Pancreas (tissue), 10 donors: ENCODE measurements at regions not wholly inside any gene's neighbourhood (a gene's known extent, or its start where the extent isn't known, plus 50 kb on each side); places are given as distances from the start of the nearest gene placed in this dataset.

Experiments used
- ATAC-seq, 4 donors: fragments of 200-7000 bp; cut with Tn5 transposase; one replicate each; pipeline versions ENCODE4 v1.8.0 to v1.9.1; 2020; ENCODE audit warnings: mild to moderate bottlenecking in 4 of 4, moderate library complexity in 4 of 4
- DNase-seq, 6 donors: peaks; one replicate each; pipeline ENCODE4 v3.0.0-alpha.2; 2020
- FAIRE-seq: peaks from 2 replicates; lab custom pipeline; 2012; peaks lifted over from hg19 to GRCh38; lab: Jason Lieb, UNC
- H3K27ac ChIP-seq, 4 donors: fragments of 200-600 bp; sonication (generic); 1 replicate in 3 of 4; 2 replicates in 1 of 4; pipeline versions ENCODE4 v1.5.0 to v1.8.0; 2020
- H3K27me3 ChIP-seq, 4 donors: fragments of 200-600 bp; one replicate each; pipeline ENCODE4 v1.8.0; 2021
- H3K36me3 ChIP-seq, 3 donors: fragments of 200-600 bp; sonication (generic) in 1 of 3; one replicate each; pipeline versions ENCODE4 v1.5.0 to v1.8.0; 2020 to 2021
- H3K4me1 ChIP-seq, 3 donors: fragments of 200-600 bp; one replicate each; pipeline ENCODE4 v1.8.0; 2021
- H3K4me3 ChIP-seq, 4 donors: fragments of 200-600 bp; sonication (generic) in 2 of 4; one replicate each; pipeline versions ENCODE4 v1.5.0 to v1.8.0; 2020 to 2021
- H3K9me3 ChIP-seq, 4 donors: fragments of 200-600 bp; one replicate each; pipeline ENCODE4 v1.8.0; 2021
- CTCF ChIP-seq, 4 donors: fragments of 200-600 bp; sonication (generic) in 3 of 4; IDR thresholded peaks; one replicate each; pipeline versions ENCODE4 v1.5.0 to v1.8.0; 2021; ENCODE audit warnings: antibody characterized with exemption in 4 of 4
- WGBS, 2 donors: extraction: QIAGEN DNeasy Blood & Tissue Kit; methylation state at CpG; one replicate each; pipeline ENCODE4 v1.1.7; 2013; 5-methylcytosine and 5-hydroxymethylcytosine counted together
- intact Hi-C, 3 donors: fragments of 100-400 bp; cut with DNase I; formaldehyde crosslinking; loops; one replicate each; pipeline versions ENCODE4 v1.11.1 to v1.14.2; 2022
- donor health status: healthy with polysubstance abuse.
- donor health status: DM: no; HTN: no; CAD: no; lungs with moderate emphysema.
- donor health status: DM: no; HTN: no; CAD: no.
- donor health status: control.
- donor health status: control.
- donor health status: Bipolar disorder and iron deficiency.
- donor health status: DM: yes; HTN: yes; CAD: no.
- donor health status: DM: no; HTN: no; CAD: no.
- donor health status: DM: no; HTN: no; CAD: no.
- donor health status: DM: yes; HTN: yes; CAD: no.

- Histone ChIP-seq H3K36me3 (no peaks in the 10 kb centered on the region), H3K27me3 (no peaks in the 10 kb centered on the region), H3K27ac (no peak overlapping the region), H3K4me3 (no peak overlapping the region), H3K9me3 (no peaks in the 10 kb centered on the region), H3K4me1 (peaks cover 0 to 5% (median 0%) of the 10 kb centered on the region in 3 donors)
- intact Hi-C loops, result no loop called here
- no peak for FAIRE-seq
- ATAC-seq, result peak in 2 of 4 donors; percentile 49 to 50
- no peak for TF ChIP-seq CTCF (IDR thresholded peaks at IDR 0.05)
- DNase-seq, result no peak
- WGBS, 2 donors, result 59 to 69% methylated on average over 3 of the region's 3 CpGs
Observed at GRCh38 chr2:62406573-62407043, 99.4 kb downstream of the TMEM17 start.

- H3K9me3 ChIP-seq, result no peaks in the 10 kb centered on the region
- FAIRE-seq (no peak), DNase-seq (no peak), ATAC-seq (peak in 1 of 4 donors; percentile 35)
- H3K4me1 ChIP-seq, result no peaks in the 10 kb centered on the region
- H3K4me3 ChIP-seq, result no peak overlapping the region
- no peak for TF ChIP-seq CTCF (IDR thresholded peaks at IDR 0.05)
- H3K27me3 ChIP-seq, result no peaks in the 10 kb centered on the region
- WGBS, 2 donors, result 69 to 80% methylated on average over 5 of the region's 5 CpGs
- H3K27ac ChIP-seq, result no peak overlapping the region
- intact Hi-C loops, result no loop called here
- no peaks in the 10 kb centered on the region for H3K36me3 ChIP-seq
Observed at GRCh38 chr2:62404913-62405312, 101.1 kb downstream of the TMEM17 start.

GRCh38 chr2:62402156-62402555 is 103.8 kb downstream of the TMEM17 start:
- Histone ChIP-seq H3K4me1 (no peaks in the 10 kb centered on the region), H3K9me3 (no peaks in the 10 kb centered on the region), H3K36me3 (no peaks in the 10 kb centered on the region), H3K27ac (no peak overlapping the region), H3K4me3 (no peak overlapping the region), H3K27me3 (no peaks in the 10 kb centered on the region)
- TF ChIP-seq CTCF (IDR thresholded peaks at IDR 0.05), result no peak
- DNase-seq, result no peak
- no peak for FAIRE-seq
- intact Hi-C loops, result no loop called here
- ATAC-seq, result no peak
- 87 to 97% methylated on average over 3 of the region's 3 CpGs for WGBS, 2 donors

- TF ChIP-seq CTCF (IDR thresholded peaks at IDR 0.05), result no peak
- no peak overlapping the region for H3K27ac ChIP-seq
- DNase-seq (no peak), FAIRE-seq (no peak), ATAC-seq (no peak)
- no peaks in the 10 kb centered on the region for H3K36me3 ChIP-seq
- no peaks in the 10 kb centered on the region for H3K4me1 ChIP-seq
- WGBS, 2 donors, result 72 to 75% methylated on average over 3 of the region's 3 CpGs
- no peaks in the 10 kb centered on the region for H3K9me3 ChIP-seq
- H3K27me3 ChIP-seq, result no peaks in the 10 kb centered on the region
- no peak overlapping the region for H3K4me3 ChIP-seq
- intact Hi-C loops, result no loop called here
Observed at GRCh38 chr2:62398356-62398755, 107.6 kb downstream of the TMEM17 start.

- H3K9me3 ChIP-seq, result no peaks in the 10 kb centered on the region
- 67 to 82% methylated on average over 2 of the region's 2 CpGs for WGBS, 2 donors
- H3K27ac ChIP-seq, result no peak overlapping the region
- no peaks in the 10 kb centered on the region for H3K4me1 ChIP-seq
- H3K36me3 ChIP-seq, result no peaks in the 10 kb centered on the region
- ATAC-seq (no peak), FAIRE-seq (no peak), DNase-seq (no peak)
- no peak for TF ChIP-seq CTCF (IDR thresholded peaks at IDR 0.05)
- intact Hi-C loops, result no loop called here
- H3K27me3 ChIP-seq, result no peaks in the 10 kb centered on the region
- no peak overlapping the region for H3K4me3 ChIP-seq
Observed at GRCh38 chr2:62396880-62397279, 109.1 kb downstream of the TMEM17 start.
